Thyroid gland (tissue), 4 donors: ENCODE measurements at regions not wholly inside any gene's neighbourhood (a gene's known extent, or its start where the extent isn't known, plus 50 kb on each side); places are given as distances from the start of the nearest gene placed in this dataset.

Source experiments
- CTCF ChIP-seq, 6 experiments: fragments of 200-600 bp in 3 of 6; fragments of 450-650 bp in 3 of 6; sonication (generic) in 3 of 6; IDR thresholded peaks; one replicate each; pipeline ENCODE4 v1.5.1; 2016 to 2019; ENCODE audit warnings: antibody characterized with exemption in 6 of 6, mild to moderate bottlenecking in 2 of 6, inconsistent platforms in 1 of 6, moderate library complexity in 1 of 6
- POLR2A ChIP-seq, 2 donors: fragments of 450-650 bp; IDR thresholded peaks; one replicate each; pipeline ENCODE4 v1.6.1; 2017; ENCODE audit warnings: antibody characterized with exemption in 2 of 2, mild to moderate bottlenecking in 2 of 2, moderate library complexity in 1 of 2

GRCh38 chr18:75777630-75778029 lies 350.1 kb upstream of the SMIM21 start:
- TF ChIP-seq CTCF (IDR thresholded peaks at IDR 0.05) (no peak), POLR2A (IDR thresholded peaks at IDR 0.05) (no peak)
